H1 (cell line): ENCODE measurements at regions not wholly inside any gene's neighbourhood (a gene's known extent, or its start where the extent isn't known, plus 50 kb on each side); places are given as distances from the start of the nearest gene placed in this dataset.

ENCODE experiments used
- CTCF ChIA-PET: fragments of 300-600 bp; sonication (Branson Sonifier 250); formaldehyde crosslinking; loops from one replicate; lab custom pipeline; 2021; ENCODE audit not compliant: partially characterized antibody; lab: Charles Lee
- POLR2A ChIA-PET: fragments of 300-600 bp; sonication (Branson Sonifier 250); formaldehyde crosslinking; loops from one replicate; lab custom pipeline; 2021; ENCODE audit warnings: inconsistent platforms; ENCODE audit not compliant: partially characterized antibody; lab: Charles Lee
- DNase-seq, 2 experiments: peaks; one replicate each; pipeline versions ENCODE4 v3.0.0 to v3.0.0-alpha.2; 2010 to 2022; ENCODE audit warnings: low spot score in 2 of 2, low read depth in 1 of 2, mixed read lengths in 1 of 2
- FAIRE-seq: peaks from 2 replicates; lab custom pipeline; 2011; peaks lifted over from hg19 to GRCh38; lab: Jason Lieb, UNC
- H2AFZ ChIP-seq: 2 replicates; pipeline ENCODE4 v1.8.1; 2012; ENCODE audit warnings: low read length, inconsistent platforms
- H2AK5ac ChIP-seq: 2 replicates; pipeline ENCODE4 v1.6.1; 2013; ENCODE audit warnings: low read depth, low read length
- H2BK120ac ChIP-seq: replicated peaks from 2 replicates; pipeline ENCODE3; 2013; ENCODE audit warnings: low read depth, low read length, inconsistent platforms
- H2BK12ac ChIP-seq: 2 replicates; pipeline ENCODE4 v1.6.1; 2013; ENCODE audit warnings: low read depth, low read length
- H2BK15ac ChIP-seq: 2 replicates; pipeline ENCODE4 v1.6.1; 2013; ENCODE audit warnings: low read length
- H2BK20ac ChIP-seq: 2 replicates; pipeline ENCODE4 v1.6.1; 2013; ENCODE audit warnings: low read length
- H2BK5ac ChIP-seq: 2 replicates; pipeline ENCODE4 v1.6.1; 2013; ENCODE audit warnings: low read depth, low read length
- H3K14ac ChIP-seq: 2 replicates; pipeline ENCODE4 v1.6.1; 2013; ENCODE audit warnings: inconsistent platforms; ENCODE audit not compliant: insufficient read length
- H3K18ac ChIP-seq: 2 replicates; pipeline ENCODE4 v1.6.1; 2013; ENCODE audit warnings: low read length; ENCODE audit errors: extremely low read depth
- H3K23ac ChIP-seq: 2 replicates; pipeline ENCODE4 v1.6.1; 2013; ENCODE audit warnings: inconsistent platforms; ENCODE audit not compliant: insufficient read length
- H3K23me2 ChIP-seq: 2 replicates; pipeline ENCODE4 v1.6.1; 2013; ENCODE audit warnings: low read depth, low read length
- H3K27ac ChIP-seq: 2 replicates; pipeline ENCODE4 v1.6.1; 2011; ENCODE audit warnings: low read depth, low read length, inconsistent platforms
- H3K27me3 ChIP-seq, 4 experiments: replicated peaks in 1 of 4; 1 replicate in 1 of 4; 2 replicates in 3 of 4; pipeline versions ENCODE4 v1.6.1 to v1.8.1; 2011 to 2013; ENCODE audit warnings: low read length in 3 of 4, mild to moderate bottlenecking in 3 of 4, inconsistent platforms in 2 of 4, mixed read lengths in 2 of 4, moderate library complexity in 1 of 4; ENCODE audit not compliant: control insufficient read depth in 3 of 4, insufficient read depth in 3 of 4; ENCODE audit errors: extremely low read depth in 1 of 4
- H3K36me3 ChIP-seq, 4 experiments: 2 replicates each; pipeline versions ENCODE4 v1.6.1 to v1.8.1; 2011 to 2013; ENCODE audit warnings: mild to moderate bottlenecking in 4 of 4, low read length in 3 of 4, moderate library complexity in 2 of 4, control low read depth in 1 of 4, inconsistent platforms in 1 of 4; ENCODE audit not compliant: insufficient read depth in 4 of 4, control insufficient read depth in 2 of 4
- H3K4ac ChIP-seq: replicated peaks from 2 replicates; pipeline ENCODE3; 2013; ENCODE audit warnings: low read length, low read depth, mixed read lengths, inconsistent platforms; ENCODE audit not compliant: insufficient read length
- H3K4me1 ChIP-seq, 4 experiments: replicated peaks in 1 of 4; 1 replicate in 1 of 4; 2 replicates in 3 of 4; pipeline versions ENCODE4 v1.6.1 to v1.8.1; 2011 to 2013; ENCODE audit warnings: low read length in 3 of 4, inconsistent platforms in 2 of 4, mixed read lengths in 1 of 4; ENCODE audit not compliant: insufficient read depth in 4 of 4, control insufficient read depth in 3 of 4
- H3K4me2 ChIP-seq, 2 experiments: 2 replicates each; pipeline versions ENCODE4 v1.6.1 to v1.8.1; 2011 to 2013; ENCODE audit warnings: low read depth in 2 of 2, low read length in 2 of 2, control low read depth in 1 of 2, inconsistent platforms in 1 of 2, mild to moderate bottlenecking in 1 of 2; ENCODE audit not compliant: insufficient read depth in 1 of 2
- H3K4me3 ChIP-seq, 4 experiments: fragments of 200-600, 300-600 bp in 1 of 4; sonication (generic), shearing (Covaris generic), sonication (Bioruptor Twin) in 1 of 4; 2 replicates each; pipeline versions ENCODE4 v1.5.1 to v1.8.1; 2011 to 2016; ENCODE audit warnings: low read length in 4 of 4, low read depth in 3 of 4, control low read depth in 2 of 4, inconsistent platforms in 2 of 4, mild to moderate bottlenecking in 2 of 4, mixed read lengths in 1 of 4, moderate library complexity in 1 of 4; ENCODE audit not compliant: insufficient read depth in 2 of 4; ENCODE audit errors: extremely low read depth in 1 of 4
- H3K56ac ChIP-seq: replicated peaks from 2 replicates; pipeline ENCODE3; 2013; ENCODE audit warnings: low read depth, mild to moderate bottlenecking, mixed read lengths, low read length, inconsistent platforms; ENCODE audit not compliant: insufficient read length
- H3K79me1 ChIP-seq: 2 replicates; pipeline ENCODE4 v1.6.1; 2013; ENCODE audit warnings: low read depth, low read length, control low read depth
- H3K79me2 ChIP-seq, 2 experiments: 2 replicates each; pipeline versions ENCODE4 v1.6.1 to v1.8.1; 2012 to 2013; ENCODE audit warnings: low read length in 2 of 2, mild to moderate bottlenecking in 2 of 2, inconsistent platforms in 1 of 2; ENCODE audit not compliant: insufficient read depth in 2 of 2, control insufficient read depth in 1 of 2
- H3K9ac ChIP-seq, 4 experiments: replicated peaks in 1 of 4; 1 replicate in 1 of 4; 2 replicates in 3 of 4; pipeline versions ENCODE4 v1.6.1 to v1.8.1; 2011 to 2013; ENCODE audit warnings: low read depth in 3 of 4, low read length in 3 of 4, control low read depth in 2 of 4, mild to moderate bottlenecking in 2 of 4, moderate library complexity in 2 of 4, inconsistent platforms in 1 of 4; ENCODE audit errors: extremely low read depth in 1 of 4
- H3K9me3 ChIP-seq, 2 experiments: 2 replicates each; pipeline versions ENCODE4 v1.6.1 to v1.8.1; 2012 to 2013; ENCODE audit warnings: mild to moderate bottlenecking in 2 of 2, moderate library complexity in 2 of 2, control low read depth in 1 of 2, inconsistent platforms in 1 of 2, low read depth in 1 of 2, low read length in 1 of 2, mixed read lengths in 1 of 2; ENCODE audit not compliant: insufficient read depth in 2 of 2
- H4K20me1 ChIP-seq, 2 experiments: replicated peaks in 1 of 2; 2 replicates each; pipeline versions ENCODE3 to v1.8.1; 2011 to 2013; ENCODE audit warnings: inconsistent platforms in 2 of 2, low read length in 2 of 2, mild to moderate bottlenecking in 1 of 2; ENCODE audit not compliant: insufficient read depth in 2 of 2, control insufficient read depth in 1 of 2
- H4K5ac ChIP-seq: 2 replicates; pipeline ENCODE4 v1.6.1; 2013; ENCODE audit warnings: low read length, low read depth, mixed read lengths, inconsistent platforms; ENCODE audit not compliant: insufficient read length
- H4K8ac ChIP-seq: 2 replicates; pipeline ENCODE4 v1.8.0; 2013; ENCODE audit warnings: mild to moderate bottlenecking, moderate library complexity, low read length, inconsistent platforms; ENCODE audit not compliant: insufficient read depth; ENCODE audit errors: extremely low read depth
- H4K91ac ChIP-seq: replicated peaks from 2 replicates; pipeline ENCODE3; 2013; ENCODE audit warnings: low read length, mixed read lengths, inconsistent platforms; ENCODE audit not compliant: insufficient read length
- ATF3 ChIP-seq: IDR thresholded peaks from 2 replicates; pipeline ENCODE4 v1.6.1; 2011; ENCODE audit warnings: low read depth, mild to moderate bottlenecking, low read length; ENCODE audit not compliant: insufficient read depth
- BCL11A ChIP-seq, 2 experiments: IDR thresholded peaks; one replicate each; pipeline ENCODE4 v1.6.1; 2011; ENCODE audit warnings: low read depth in 2 of 2, low read length in 2 of 2, mild to moderate bottlenecking in 2 of 2
- CTBP2 ChIP-seq: IDR thresholded peaks from 2 replicates; pipeline ENCODE4 v1.7.0; 2011; ENCODE audit warnings: borderline replicate concordance, mild to moderate bottlenecking, moderate library complexity, mixed read lengths, low read length; ENCODE audit not compliant: insufficient read depth, insufficient read length
- HDAC6 ChIP-seq: IDR thresholded peaks from one replicate; pipeline ENCODE4 v1.7.1; 2012; ENCODE audit warnings: low read depth, mild to moderate bottlenecking, inconsistent platforms, low read length, moderate library complexity
- KDM1A ChIP-seq: fragments of 200-600, 300-600 bp; sonication (generic); IDR thresholded peaks from 2 replicates; pipeline ENCODE4 v1.7.1; 2016; ENCODE audit warnings: mild to moderate bottlenecking, low read length, borderline replicate concordance
- WGBS, 2 experiments: shearing (Covaris generic) in 1 of 2; methylation state at CpG; one replicate each; pipeline versions ENCODE4 v1.1.6 to v1.1.7; 2013 to 2015; ENCODE audit warnings: low lambda C conversion rate in 2 of 2, mixed read lengths in 2 of 2, inconsistent platforms in 1 of 2, low coverage in 1 of 2, missing lambda C conversion rate in 1 of 2; ENCODE audit not compliant: insufficient replicate concordance in 2 of 2, insufficient coverage in 1 of 2, insufficient read length in 1 of 2; ENCODE audit errors: extremely low coverage in 1 of 2, missing lambda C conversion rate in 1 of 2; 5-methylcytosine and 5-hydroxymethylcytosine counted together

GRCh38 chr4:53959343-53960120 lies 104.9 kb downstream of the CHIC2 start:
- H3K4me3 ChIP-seq: no peak overlapping the region
- H3K4me1 ChIP-seq: peaks cover 0 to 4% (median 0%) of the 10 kb centered on the region in 4 experiments; a peak in 3 of 7 replicates
- no peak overlapping the region for H2BK5ac ChIP-seq
- no peak overlapping the region; the same call in 1 of the 2 replicates for H4K8ac ChIP-seq
- H3K4me2 ChIP-seq: no peak overlapping the region
- H4K91ac ChIP-seq: no peak overlapping the region
- H4K5ac ChIP-seq: no peak overlapping the region
- DNase-seq: no peak
- no peaks in the 10 kb centered on the region for H3K79me1 ChIP-seq
- no peak overlapping the region for H3K9ac ChIP-seq
- no peak overlapping the region for H2BK12ac ChIP-seq
- H3K56ac ChIP-seq: no peak overlapping the region
- POLR2A ChIA-PET: no interaction called here
- H3K23me2 ChIP-seq: no peaks in the 10 kb centered on the region
- no peak for TF ChIP-seq BCL11A (IDR thresholded peaks at IDR 0.05; ENCODE audit: low read depth in 2 of 2, low read length in 2 of 2)
- TF ChIP-seq ATF3: no peak
- TF ChIP-seq KDM1A: no peak
- TF ChIP-seq CTBP2: no peak
- TF ChIP-seq HDAC6: no peak
- no peaks in the 10 kb centered on the region for H3K27me3 ChIP-seq
- H4K20me1 ChIP-seq: peaks cover 0 to 3% of the 10 kb centered on the region in 2 experiments
- FAIRE-seq: no peak
- H3K23ac ChIP-seq: no peak overlapping the region
- no peak overlapping the region for H2BK15ac ChIP-seq
- H3K18ac ChIP-seq: no peak overlapping the region
- no peaks in the 10 kb centered on the region for H3K79me2 ChIP-seq
- no peak overlapping the region for H3K14ac ChIP-seq
- CTCF ChIA-PET: interaction anchor here (0.7 to 1.9 kb wide), 11 partner anchors 8 to 1017 kb away, joined by 3 to 9 read pairs (median 4); partner anchors contain the start of gene GSX2
- no peaks in the 10 kb centered on the region for H3K36me3 ChIP-seq
- no peak overlapping the region for H2AFZ ChIP-seq
- 86% methylated on average over 16 of the region's 16 CpGs; no CpG with 5 or more reads in 1 of the 2 experiments for WGBS, 2 experiments
- H2AK5ac ChIP-seq: no peak overlapping the region
- H3K4ac ChIP-seq: no peak overlapping the region
- H3K27ac ChIP-seq: no peak overlapping the region
- H2BK20ac ChIP-seq: no peak overlapping the region
- no peaks in the 10 kb centered on the region for H3K9me3 ChIP-seq
- no peak overlapping the region for H2BK120ac ChIP-seq
